GM21367 (cell line): ENCODE measurements at regions not wholly inside any gene's neighbourhood (a gene's known extent, or its start where the extent isn't known, plus 50 kb on each side); places are given as distances from the start of the nearest gene placed in this dataset.
"Not testable (repeated sequence)": the region's sequence is repeated elsewhere in the genome, so short reads cannot be mapped to it uniquely, and the experiment has no call there.

Experiments used
- ATAC-seq: cut with Tn5 transposase; IDR thresholded peaks from one replicate; pipeline ENCODE4 v1.9.1; 2021; ENCODE audit not compliant: unreplicated experiment

DNA sequence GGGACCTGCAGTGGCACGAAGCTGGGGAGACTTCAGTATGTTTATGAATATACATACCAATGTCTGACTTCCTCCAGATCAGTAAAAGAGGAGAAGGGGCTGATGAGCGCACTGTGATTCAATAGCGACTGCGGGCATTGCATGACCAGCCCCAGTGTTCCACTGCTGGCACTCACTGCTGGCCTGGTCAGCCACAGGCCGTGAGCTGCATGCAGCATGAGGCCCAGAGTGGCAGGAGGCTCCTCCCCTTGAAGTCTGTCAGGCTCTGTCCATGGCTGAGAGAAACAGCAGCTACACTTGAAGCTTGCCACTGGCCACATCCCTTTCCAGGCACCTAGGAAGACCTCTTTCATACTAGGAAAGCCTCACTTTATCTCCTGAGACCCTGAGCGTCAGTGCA, 265.9 kb upstream of the CDYL start:
- no peak for ATAC-seq

DNA sequence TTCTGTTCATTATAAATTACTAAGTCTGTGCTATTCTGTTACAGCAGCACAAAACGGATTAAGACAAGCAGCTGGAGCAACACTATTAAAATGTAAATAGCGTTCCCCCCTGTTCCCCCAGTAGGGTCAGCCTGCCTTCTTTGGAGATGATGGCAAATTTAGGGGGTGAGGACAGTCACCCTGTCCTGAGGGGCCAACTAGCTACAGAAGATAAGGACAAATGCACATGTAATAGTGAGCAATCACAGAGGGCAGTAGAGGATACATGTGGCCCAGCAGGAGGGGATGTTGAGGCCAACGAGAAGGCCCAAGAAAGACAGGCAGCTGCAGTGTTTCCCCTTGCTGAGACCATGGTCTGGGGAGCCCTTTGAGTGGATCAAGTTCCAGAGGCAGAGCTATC, 266.7 kb upstream of the CDYL start:
- ATAC-seq = no peak

DNA sequence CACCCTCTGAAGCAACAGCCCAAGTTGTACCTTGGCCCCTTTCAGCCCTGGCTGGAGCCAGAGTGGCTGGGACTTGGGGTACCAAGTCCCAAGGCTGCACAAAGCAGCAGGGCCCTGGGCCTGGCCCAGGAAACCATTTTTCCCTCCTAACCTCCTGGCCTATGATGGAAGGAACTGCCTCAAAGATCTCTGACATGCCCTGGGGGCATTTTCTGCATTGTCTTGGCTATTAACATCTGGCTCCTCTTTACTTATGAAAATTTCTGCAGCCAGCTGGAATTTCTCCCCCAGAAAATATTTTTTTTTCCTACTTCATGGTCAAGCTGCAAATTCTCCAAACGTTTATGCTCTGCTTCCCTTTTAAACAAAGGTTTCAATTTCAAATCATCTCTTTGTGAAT, 269.4 kb upstream of the CDYL start:
- ATAC-seq = no peak

DNA sequence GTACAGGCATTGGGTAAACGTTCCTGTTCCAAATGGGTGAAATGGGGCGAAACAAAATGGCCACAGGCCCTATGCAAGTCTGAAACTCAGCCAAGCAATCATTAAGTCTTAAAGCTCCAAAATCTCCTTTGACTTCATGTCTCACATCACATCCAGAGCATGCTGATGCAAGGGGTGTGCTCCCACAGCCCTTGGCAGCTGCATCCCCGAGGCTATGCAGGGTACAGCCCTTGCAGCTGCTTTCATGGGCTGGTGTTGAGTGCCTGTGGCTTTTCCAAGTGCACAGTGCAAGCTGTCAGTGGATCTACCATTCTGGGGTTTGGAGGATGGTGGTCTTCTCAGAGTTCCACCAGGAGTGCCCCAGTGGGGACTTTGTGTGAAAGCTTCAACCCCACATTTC, 270.0 kb upstream of the CDYL start:
- no peak for ATAC-seq

DNA sequence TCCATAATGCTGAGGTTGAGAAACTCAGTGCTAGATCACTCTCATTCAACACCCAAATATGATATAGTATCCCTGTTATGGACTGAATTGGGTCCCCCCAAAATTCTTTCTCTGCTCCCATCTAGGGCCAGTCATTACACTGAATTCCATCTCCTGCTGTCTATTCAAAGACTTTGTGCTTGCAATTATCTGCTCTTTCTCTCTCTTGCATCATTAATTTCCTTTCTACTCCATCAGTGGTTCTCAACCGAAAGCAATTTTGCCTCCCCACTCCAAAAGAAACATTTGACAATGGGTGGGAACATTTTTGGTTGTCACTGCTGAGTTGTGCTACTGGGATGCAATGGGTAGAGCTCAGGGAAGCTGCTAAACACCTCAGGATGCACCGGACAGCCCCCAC, 271.5 kb upstream of the CDYL start:
- ATAC-seq = no peak

DNA sequence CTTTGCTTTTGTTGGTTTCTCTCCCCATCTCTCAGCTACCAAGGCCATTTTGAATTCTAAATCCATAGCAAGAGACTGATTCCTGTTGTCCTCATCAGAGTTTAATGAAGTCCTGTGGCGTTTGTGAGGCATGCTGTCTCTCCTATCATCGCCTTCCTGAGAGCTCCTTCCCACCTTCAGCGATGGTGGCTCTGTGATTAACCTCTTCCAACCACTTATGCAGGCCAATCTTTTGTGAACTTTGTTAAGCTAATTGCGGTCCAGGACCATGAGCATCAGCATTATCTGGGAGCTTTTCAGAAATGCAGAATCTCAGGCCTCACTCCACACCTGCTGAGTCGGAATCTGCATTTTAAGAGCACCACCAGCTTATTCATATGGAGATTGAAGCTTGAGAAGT, 272.5 kb upstream of the CDYL start:
- ATAC-seq = no peak

DNA sequence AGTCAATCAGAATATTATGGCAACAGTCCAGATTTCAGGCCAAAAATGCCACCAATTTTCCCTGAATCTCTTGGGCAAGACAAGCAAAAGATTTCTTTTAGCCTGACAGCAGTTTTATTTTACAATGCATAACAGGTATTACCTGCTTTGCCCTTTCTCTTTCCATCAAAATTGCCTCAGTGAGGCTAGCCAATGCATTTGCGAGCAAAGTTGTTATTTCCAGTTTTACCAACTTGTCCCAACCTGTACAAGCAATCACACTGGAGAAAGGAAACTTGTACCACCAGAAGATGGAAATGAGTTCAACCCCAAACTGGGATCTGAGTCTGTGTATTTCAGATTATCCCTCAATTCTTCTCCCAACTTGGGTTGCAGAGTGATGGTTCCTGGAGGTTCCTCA, 279.9 kb upstream of the CDYL start:
- ATAC-seq = no peak

DNA sequence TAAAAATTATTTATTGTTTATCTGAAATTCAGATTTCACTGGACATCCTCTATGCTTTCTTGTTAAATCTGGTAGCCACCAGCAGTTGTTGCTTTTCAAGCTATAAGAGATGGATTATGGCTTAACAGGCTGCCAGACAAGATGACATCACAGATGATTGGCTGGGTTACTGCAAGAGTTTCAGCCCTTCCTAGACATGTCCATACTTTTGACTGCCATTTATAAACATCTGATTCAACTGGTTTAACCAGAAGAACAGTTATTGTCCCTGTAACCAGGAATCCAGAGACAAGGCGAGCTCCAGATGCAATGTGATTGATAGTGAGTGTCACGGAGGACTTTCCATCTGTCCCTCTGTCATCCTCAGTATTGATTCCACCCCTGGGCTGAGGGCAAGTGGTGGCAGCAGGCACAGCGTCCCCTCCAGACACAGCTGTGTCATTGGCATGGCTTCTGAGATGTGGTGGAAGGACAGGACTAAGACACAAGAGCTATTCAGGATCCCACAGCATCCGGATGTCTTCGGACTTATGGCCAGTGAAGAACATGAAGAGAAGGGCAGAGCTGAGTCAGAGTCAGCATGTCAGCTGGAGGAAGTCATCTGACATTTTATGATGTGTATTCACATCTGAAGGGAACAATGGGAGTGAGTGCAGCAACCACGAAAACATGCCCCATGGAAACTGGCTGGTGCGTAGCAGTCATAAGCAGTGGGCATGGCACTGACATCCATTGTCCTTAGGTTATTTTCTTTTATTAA, 284.5 kb upstream of the CDYL start:
- ATAC-seq = no peak

DNA sequence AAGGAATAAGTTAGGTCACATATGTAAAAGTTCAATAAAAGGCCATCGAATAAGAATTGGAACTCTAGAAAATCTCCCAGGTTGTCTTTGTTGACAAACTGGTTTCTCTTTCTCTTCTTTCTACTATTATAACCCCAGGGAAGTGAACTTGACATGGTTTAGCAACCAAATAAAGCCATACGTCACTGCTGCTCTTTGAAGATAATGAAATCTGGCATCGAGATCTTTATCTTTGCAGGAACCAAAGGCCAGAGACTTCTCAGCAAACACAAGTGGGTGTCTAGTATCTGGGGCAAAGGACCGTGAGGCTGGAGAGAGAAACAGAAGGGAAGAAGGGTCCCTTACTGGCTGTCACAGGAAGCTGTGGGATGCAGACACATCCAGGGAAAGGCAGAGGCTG, 286.7 kb upstream of the CDYL start:
- ATAC-seq = no peak

DNA sequence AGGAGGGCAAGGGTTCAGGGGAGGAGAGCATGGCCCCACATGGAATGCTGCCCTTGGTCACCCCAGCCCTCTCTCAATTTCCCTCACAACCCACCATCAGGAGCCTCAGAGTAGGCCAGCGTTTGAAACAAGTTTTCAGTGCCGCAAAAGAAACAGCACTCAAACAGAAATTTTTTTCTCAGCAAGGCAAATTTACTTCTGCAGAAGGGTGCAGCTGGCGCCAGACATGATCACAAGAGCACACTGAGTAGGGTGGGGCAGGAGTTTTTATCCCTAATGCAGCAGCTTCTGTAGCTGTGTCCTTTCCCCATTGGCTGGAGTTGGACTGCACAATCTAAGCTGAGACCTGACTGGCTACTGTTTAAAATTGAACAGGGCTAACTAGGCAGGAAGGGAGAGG, 287.8 kb upstream of the CDYL start:
- ATAC-seq = no peak

DNA sequence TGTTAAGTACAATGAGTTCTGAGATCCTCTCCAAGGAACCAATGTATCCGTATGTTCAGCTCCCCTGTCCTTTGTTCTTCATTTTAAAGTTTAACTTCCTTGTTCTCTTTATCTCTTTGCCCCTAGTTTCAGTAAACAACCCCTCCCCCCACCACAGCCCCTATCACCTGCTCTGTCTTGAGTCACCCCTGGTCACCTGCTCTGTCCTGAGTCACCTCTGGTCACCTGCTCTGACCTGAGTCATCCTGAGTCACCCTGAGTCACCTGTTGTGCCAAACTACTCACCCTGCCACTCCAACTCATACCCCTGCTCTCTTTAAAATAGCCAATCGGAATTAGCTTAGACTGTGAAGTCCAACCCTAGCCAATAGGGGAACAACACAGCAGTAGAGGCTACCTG, 288.7 kb upstream of the CDYL start:
- ATAC-seq = no peak

DNA sequence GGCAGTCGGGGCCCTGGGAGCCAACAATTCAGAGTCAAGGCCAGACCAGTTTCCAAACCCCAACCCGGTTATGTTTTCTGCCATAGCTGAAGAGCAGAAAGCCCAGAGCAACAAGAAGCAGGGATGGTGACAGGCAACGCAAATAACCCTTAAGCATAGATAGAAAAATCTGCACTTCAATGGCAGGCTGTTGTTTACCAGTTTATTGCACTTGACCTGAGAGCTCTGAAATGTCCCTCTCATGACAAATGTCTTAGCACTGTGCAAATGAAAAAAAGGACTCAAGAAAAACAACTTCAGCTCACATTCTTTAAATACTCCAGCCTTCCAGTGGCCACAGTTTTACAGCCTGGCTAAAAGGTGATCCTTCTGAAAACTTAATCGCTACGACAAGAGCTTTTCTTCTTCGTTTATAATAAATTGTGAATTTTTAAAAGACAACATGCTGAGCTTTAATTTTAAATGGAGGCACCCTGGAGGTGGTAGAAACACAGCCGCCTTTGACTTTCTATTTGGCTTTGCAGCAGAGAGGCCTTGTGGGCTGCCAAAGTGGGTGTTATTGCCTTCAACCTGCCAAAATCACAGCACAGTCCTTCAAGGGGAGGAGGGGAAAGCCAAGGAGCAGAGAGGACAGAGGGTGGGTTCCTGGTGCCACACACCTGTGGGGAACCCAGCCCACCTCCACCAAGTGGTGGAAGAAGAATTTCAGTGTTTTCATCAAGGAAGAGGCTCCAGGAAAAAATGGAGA, 289.5 kb upstream of the CDYL start:
- ATAC-seq = no peak

DNA sequence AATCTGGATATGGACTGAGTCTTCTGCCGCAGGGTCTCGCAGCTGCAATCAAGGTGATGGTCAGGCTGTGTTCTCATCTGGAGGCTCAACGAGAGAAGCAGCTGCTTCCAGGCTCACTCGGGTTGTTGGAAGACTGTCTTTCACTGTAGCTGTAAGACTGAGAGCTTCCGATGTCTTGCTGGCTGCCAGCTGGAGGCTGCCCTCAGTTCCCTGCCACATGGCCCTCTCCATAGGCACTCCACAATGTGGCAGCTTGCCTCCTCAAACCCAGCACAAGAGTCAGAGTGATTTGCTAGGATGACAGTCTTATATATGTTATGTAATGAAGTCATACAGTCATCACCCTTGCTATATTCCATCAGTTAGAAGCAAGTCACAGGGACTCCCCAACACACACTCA, 290.5 kb upstream of the CDYL start:
- ATAC-seq = no peak

DNA sequence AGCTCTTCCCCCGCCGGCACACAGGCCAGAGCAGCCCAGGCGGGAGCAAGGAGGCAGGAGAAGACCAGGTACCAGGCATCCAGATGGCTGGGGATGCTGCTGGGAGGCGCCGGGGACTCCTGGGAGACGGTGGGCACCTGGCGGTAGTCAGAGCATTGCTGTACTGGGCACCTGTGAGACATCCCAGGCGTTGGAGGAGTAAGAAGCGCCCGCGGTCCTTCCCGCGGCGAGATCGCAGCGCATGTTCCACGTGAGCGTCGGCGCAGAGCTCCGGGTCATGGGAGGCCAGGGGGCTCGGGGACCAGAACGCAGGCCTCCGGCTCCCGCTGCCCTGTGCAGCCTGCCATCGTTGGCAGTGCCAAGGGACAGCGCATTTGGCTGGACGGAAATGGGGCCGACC, 293.7 kb upstream of the CDYL start:
- ATAC-seq = no peak

DNA sequence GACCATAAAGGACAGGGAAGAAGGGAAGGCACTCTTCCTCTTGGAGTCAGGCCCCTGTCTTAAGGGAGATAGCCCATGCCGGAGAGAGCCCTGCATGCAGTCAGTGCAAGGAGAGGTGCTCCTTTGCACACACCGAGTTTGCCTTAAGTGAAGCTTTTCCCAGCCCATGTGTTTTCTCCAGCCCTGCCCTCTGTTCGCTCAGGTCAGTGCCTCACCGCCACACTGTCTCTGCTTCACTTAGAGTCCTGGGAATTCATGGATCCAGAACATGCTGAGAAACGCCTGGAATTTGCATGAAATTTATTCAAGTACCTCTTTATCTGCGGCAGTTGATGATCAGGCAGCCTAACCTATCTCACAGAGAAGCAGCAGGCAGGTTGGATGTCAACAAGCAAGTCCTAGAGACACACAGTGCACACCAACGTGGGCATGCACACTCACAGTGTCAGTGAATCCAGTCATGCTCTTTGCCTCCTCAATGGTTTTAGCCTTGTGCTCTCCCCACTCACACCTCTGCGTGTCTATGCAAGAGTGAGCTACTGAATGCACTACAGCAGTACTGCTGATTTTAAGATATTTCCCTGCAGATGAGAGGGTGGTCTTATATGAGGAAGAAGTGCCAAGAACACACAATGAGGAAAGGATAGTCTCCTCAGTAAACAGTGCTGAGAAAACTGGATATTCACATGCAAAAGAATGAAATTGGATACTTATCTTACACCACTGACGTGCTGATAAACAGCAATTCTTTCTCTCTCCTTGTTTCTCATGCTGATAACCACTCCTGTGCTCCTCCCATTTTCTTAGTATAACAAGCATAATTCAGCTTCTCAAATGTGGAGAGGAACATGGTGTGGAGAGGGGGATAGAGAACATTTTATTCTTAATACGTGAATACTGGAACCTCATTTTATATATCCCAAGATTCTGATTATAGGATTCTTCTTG, 295.1 kb upstream of the CDYL start:
- ATAC-seq = no peak

DNA sequence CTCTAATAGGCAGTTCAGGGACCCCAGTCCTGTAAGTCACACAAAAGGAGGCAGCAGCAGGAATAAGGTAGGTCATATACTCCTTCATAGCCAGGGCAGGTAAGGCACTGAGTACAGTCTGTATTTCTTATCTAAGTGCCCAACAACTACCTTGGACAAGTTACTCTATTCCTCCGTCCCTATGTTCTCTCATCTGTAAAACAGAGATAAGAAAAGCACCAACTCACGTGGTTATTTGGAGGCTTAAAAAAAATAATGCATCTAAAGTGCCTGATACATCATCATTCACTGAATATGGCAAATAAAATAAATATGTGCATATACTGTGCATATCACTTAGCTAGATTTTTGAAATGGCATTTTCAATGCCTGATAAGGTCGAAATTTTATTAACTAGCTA, 298.1 kb upstream of the CDYL start:
- ATAC-seq = no peak

DNA sequence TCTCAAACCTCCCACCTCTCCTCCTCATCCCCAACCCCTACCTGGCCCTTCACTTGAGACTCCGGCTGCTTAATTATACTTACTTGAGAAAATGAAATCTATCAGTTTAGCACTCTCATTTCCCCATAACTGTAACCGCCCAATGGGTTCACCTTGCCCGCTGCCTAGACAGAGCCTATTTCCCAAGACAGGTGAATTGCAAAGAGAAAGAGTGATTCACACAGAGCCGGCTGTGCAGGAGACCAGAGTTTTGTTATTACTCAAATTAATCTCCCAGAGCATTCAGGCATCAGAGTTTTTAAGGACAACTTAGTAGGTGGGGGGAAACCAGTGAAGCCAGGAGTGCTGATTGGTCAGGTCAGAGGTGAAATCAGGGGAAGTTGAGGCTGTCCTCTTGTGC, 301.4 kb upstream of the CDYL start:
- ATAC-seq = no peak

DNA sequence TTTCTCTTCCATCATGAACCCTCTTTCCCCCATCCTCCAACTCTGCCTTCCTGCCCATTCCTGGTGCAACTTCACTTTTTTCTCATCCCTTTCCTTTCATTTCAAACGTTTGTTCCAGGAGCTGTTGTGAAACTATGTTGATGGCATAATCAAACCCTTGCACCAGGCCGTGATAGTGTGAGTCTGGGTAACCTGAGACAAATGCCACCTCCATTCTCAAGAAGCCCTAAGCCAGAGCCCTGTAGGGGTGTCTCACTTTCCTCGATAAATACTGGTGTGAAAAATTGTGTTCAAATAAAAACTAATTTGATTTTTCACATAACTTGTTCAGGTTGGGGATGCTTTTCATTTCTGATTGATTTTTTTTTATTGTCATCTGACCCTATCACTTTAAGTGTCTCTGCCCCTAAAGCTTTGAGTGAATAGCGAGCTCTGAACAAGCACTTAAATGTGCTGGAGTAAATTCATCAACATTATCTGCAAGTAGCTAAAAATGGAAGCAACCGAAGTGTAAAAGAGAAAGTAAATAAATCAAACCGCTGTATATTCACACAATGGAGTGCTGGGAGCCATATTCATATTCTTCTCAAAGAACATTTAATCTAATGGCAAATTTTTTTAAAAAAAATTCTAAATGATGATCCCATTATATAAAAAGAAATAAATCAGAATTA, 303.1 kb upstream of the CDYL start:
- ATAC-seq = no peak

DNA sequence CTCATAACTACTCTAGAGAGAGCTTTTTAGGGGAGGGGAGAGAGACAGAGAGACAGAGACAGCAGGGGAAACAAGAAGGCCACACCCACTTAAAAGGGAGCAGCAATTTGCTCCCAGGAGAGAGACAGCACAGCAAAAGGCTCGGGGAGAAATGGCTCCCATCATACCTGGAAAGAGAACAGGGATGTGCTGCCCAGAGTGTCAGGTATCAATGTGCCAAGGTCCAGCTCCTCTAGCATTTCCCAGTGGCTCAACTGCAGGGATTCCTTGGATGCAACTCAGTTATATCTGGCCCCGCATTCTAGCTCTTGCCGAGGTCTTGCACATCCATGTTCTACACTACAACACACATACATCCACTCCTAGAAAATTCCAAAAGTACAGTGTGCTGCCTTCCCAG, 304.0 kb upstream of the CDYL start:
- ATAC-seq = no peak

DNA sequence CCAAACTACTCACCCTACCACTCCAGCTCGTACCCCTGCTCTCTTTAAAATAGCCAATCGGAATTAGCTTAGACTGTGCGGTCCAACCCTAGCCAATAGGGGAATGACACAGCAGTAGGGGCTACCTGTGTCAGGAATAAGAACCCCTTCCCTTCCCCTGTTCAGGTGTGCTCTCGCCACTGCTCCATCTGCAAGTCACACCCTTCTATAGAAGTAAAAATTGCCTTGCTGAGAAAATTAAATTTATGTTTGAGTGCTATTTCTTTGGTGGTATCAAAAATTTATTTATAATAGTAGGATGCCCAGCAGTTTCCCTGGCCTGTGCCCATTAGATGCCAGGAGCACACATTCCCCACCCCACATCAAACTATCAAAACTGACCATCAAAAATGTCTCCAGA, 304.7 kb upstream of the CDYL start:
- ATAC-seq = not testable (repeated sequence)

DNA sequence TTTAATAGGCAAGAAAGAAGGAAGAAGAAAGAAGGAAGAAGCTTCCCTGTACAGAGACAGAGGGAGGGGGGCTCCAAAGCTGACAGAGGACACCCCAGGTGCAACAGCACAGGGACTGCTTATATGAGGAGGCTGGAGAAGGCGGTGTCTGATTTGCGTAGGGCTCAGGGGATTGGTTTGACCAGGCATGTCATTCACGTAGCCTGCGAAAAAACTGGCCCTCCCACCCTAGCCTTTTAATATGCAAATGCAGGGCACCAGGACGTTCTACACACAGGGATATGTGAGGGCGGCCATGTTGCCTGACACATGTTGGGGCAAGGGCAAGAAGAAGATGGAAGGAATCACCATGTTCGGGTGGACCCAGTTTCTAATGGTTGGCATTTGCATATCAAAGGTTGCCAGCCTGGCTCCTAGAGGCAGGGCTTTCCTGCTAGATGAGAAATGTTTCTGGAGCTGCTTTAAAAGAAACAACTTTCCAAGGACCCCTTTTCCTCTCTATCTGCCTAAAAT, 305.4 kb upstream of the CDYL start:
- ATAC-seq = no peak
